ENCODE measurements at regions not wholly inside any gene's neighbourhood (a gene's known extent, or its start where the extent isn't known, plus 50 kb on each side); places are given as distances from the start of the nearest gene placed in this dataset.

GRCh38 chr11:36817336-36817965 lies 219.4 kb upstream of the RAG2 start (continued):
- no peak for TF ChIP-seq GTF2I (CRISPR knock-in tag; conservative IDR thresholded peaks at IDR 0.05)

GRCh38 chr11:36809303-36809702 lies 211.3 kb upstream of the RAG2 start:
- Mint-ChIP-seq H3K9me3 (peaks cover 93% of the 10 kb centered on the region), H3K27me3 (ENCODE audit: low read depth) (peaks cover 20% of the 10 kb centered on the region), H3K4me1 (no peaks in the 10 kb centered on the region), H3K4me3 (no peak overlapping the region), H3K27ac (no peak overlapping the region), H3K36me3 (peaks cover 73% of the 10 kb centered on the region)
- ChIA-PET CTCF (no interaction called here), POLR2A (no interaction called here)
- TF ChIP-seq PRDM15 (CRISPR knock-in tag; IDR thresholded peaks at IDR 0.05) (no peak), SP1 (CRISPR knock-in tag; conservative IDR thresholded peaks at IDR 0.05) (no peak), GABPB1 (CRISPR knock-in tag; IDR thresholded peaks at IDR 0.05) (no peak), ATF1 (CRISPR knock-in tag; IDR thresholded peaks at IDR 0.05) (no peak), ZNF263 (CRISPR knock-in tag; IDR thresholded peaks at IDR 0.05; ENCODE audit: low read depth) (no peak), FOXP4 (CRISPR knock-in tag; IDR thresholded peaks at IDR 0.05) (no peak), AR (CRISPR knock-in tag; IDR thresholded peaks at IDR 0.05) (no peak), OVOL2 (CRISPR knock-in tag; IDR thresholded peaks at IDR 0.05; ENCODE audit: borderline replicate concordance) (no peak)
- ATAC-seq = no peak
- no peak for DNase-seq (ENCODE audit: low spot score)

GRCh38 chr11:36807871-36808270 lies 209.8 kb upstream of the RAG2 start:
- CTCF ChIA-PET = no interaction called here
- POLR2A ChIA-PET = no interaction called here
- H3K9me3 Mint-ChIP-seq = peaks cover 95% of the 10 kb centered on the region
- peaks cover 81% of the 10 kb centered on the region for H3K36me3 Mint-ChIP-seq
- no peak overlapping the region for H3K27ac Mint-ChIP-seq
- H3K4me3 Mint-ChIP-seq = no peak overlapping the region
- DNase-seq (ENCODE audit: low spot score) (no peak), ATAC-seq (no peak)
- peaks cover 27% of the 10 kb centered on the region for H3K27me3 Mint-ChIP-seq (ENCODE audit: low read depth)
- no peaks in the 10 kb centered on the region for H3K4me1 Mint-ChIP-seq
- TF ChIP-seq ATF6 (CRISPR knock-in tag; IDR thresholded peaks at IDR 0.05) (no peak), CDX4 (CRISPR knock-in tag; IDR thresholded peaks at IDR 0.05; ENCODE audit: borderline replicate concordance) (no peak), ZNF121 (CRISPR knock-in tag; IDR thresholded peaks at IDR 0.05) (no peak), IRF2 (CRISPR knock-in tag; IDR thresholded peaks at IDR 0.05; ENCODE audit: borderline replicate concordance, low read depth) (no peak), MYBL2 (CRISPR knock-in tag; IDR thresholded peaks at IDR 0.05) (no peak), ZBTB43 (CRISPR knock-in tag; IDR thresholded peaks at IDR 0.05) (no peak), CREB1 (CRISPR knock-in tag; IDR thresholded peaks at IDR 0.05) (no peak), STAT6 (CRISPR knock-in tag; conservative IDR thresholded peaks at IDR 0.05; ENCODE audit: low read depth) (no peak)

Measured in WTC11 (cell line).